IPS-20b (cell line): ENCODE measurements at regions not wholly inside any gene's neighbourhood (a gene's known extent, or its start where the extent isn't known, plus 50 kb on each side); places are given as distances from the start of the nearest gene placed in this dataset.
"Not testable (repeated sequence)": the region's sequence is repeated elsewhere in the genome, so short reads cannot be mapped to it uniquely, and the experiment has no call there.

Experiments
- H3K27ac ChIP-seq: one replicate; pipeline ENCODE4 v1.5.1; 2013; ENCODE audit warnings: low read length
- H3K27me3 ChIP-seq: 2 replicates; pipeline ENCODE4 v1.6.1; 2013; ENCODE audit warnings: mild to moderate bottlenecking, low read length, inconsistent platforms; ENCODE audit not compliant: insufficient read depth
- H3K36me3 ChIP-seq: 2 replicates; pipeline ENCODE4 v1.6.1; 2013; ENCODE audit warnings: low read depth, mild to moderate bottlenecking, inconsistent platforms, low read length, moderate library complexity; ENCODE audit not compliant: insufficient read depth
- H3K4me1 ChIP-seq: 2 replicates; pipeline ENCODE4 v1.6.1; 2013; ENCODE audit warnings: mild to moderate bottlenecking, control low read depth, inconsistent platforms, low read length, moderate library complexity; ENCODE audit not compliant: insufficient read depth
- H3K4me3 ChIP-seq: 2 replicates; pipeline ENCODE4 v1.5.1; 2013; ENCODE audit warnings: mild to moderate bottlenecking, low read length, inconsistent platforms
- H3K9ac ChIP-seq: 2 replicates; pipeline ENCODE4 v1.6.1; 2013; ENCODE audit warnings: low read depth, mild to moderate bottlenecking, inconsistent platforms, low read length, moderate library complexity
- H3K9me3 ChIP-seq: 2 replicates; pipeline ENCODE4 v1.6.1; 2013; ENCODE audit warnings: mild to moderate bottlenecking, low read depth, low read length, inconsistent platforms; ENCODE audit not compliant: insufficient read depth

DNA sequence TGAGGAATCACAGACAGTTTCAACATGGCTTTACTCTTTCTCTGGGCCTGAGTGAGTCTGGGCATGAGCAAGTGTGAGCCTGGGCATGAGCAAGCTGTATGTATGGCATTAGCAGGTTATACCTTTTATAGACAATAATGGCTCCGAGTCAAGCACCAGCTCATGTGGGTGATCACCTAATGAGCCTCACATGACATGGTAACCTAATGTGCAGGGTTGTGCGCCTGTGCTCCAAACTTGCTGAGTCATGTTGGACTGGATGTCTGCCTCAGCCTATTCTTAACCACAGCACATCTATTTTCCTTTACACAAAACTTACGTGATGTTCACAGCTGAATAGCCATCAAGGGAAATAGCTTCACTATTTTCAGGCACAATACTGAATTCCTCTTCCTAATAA is 236.2 kb upstream of the NRIP1 start:
- peaks cover 14% of the 10 kb centered on the region for H3K9me3 ChIP-seq
- no peak overlapping the region for H3K27ac ChIP-seq
- no peak overlapping the region for H3K9ac ChIP-seq
- H3K4me3 ChIP-seq = no peak overlapping the region
- no peaks in the 10 kb centered on the region for H3K4me1 ChIP-seq
- H3K36me3 ChIP-seq = no peaks in the 10 kb centered on the region
- no peaks in the 10 kb centered on the region for H3K27me3 ChIP-seq

- Histone ChIP-seq H3K9me3 (peaks cover 14% of the 10 kb centered on the region), H3K4me3 (no peak overlapping the region), H3K4me1 (no peaks in the 10 kb centered on the region), H3K27me3 (no peaks in the 10 kb centered on the region), H3K36me3 (no peaks in the 10 kb centered on the region), H3K27ac (no peak overlapping the region), H3K9ac (no peak overlapping the region)
Observed at GRCh38 chr21:15301736-15302135, 236.9 kb upstream of the NRIP1 start.

DNA sequence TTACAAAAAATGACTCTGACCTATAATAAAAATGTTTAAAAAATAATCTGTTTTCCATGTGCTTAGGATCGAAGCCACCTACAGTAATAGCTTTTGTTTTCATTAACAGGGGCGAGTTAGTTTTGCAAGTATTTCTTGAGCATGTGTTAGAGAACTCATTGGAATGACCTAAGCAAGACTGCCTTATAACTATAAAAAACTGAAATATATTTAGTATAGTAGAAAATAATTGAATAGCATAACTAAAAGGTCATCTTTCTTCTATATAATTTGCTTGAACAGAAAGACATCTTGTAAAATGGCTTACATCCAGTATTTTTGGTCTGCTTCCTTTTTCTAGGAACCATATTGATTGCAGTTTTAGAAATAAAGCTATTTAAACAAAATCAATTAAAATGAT is 241.5 kb upstream of the NRIP1 start:
- Histone ChIP-seq H3K9ac (no peak overlapping the region), H3K9me3 (peaks cover 6% of the 10 kb centered on the region; the same call in 1 of the 2 replicates), H3K4me1 (no peaks in the 10 kb centered on the region), H3K36me3 (no peaks in the 10 kb centered on the region), H3K27me3 (no peaks in the 10 kb centered on the region), H3K4me3 (no peak overlapping the region), H3K27ac (no peak overlapping the region)

DNA sequence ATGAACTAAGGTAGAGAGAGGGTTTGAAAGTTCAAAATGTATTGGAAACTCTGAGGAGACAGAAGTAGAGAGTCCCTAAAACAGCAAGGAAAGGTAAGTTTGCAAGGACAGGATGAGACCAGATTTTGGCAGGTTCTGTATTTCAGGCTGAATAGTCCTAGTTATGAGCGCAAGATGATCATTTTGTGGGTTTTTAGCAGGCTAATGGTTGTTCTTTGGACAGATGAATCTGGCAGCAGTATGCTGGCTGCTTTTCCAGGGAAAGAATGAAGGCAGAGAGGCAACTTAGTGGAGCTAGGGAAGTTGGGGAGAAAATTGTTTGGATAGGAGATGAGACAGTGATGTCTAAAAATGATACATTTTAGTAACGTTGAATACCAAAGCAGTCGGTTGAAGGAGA is 243.5 kb upstream of the NRIP1 start:
- H3K9me3 ChIP-seq = no peaks in the 10 kb centered on the region
- no peak overlapping the region for H3K9ac ChIP-seq

GRCh38 chr21:15309022-15309590 is 244.3 kb upstream of the NRIP1 start:
- Histone ChIP-seq H3K4me1 (no peaks in the 10 kb centered on the region), H3K9ac (no peak overlapping the region), H3K9me3 (no peaks in the 10 kb centered on the region), H3K4me3 (no peak overlapping the region), H3K27ac (no peak overlapping the region), H3K36me3 (no peaks in the 10 kb centered on the region), H3K27me3 (no peaks in the 10 kb centered on the region)

More for the DNA sequence above, 243.5 kb upstream of the NRIP1 start:
- Histone ChIP-seq H3K4me1 (no peaks in the 10 kb centered on the region), H3K4me3 (no peak overlapping the region), H3K27me3 (no peaks in the 10 kb centered on the region), H3K36me3 (no peaks in the 10 kb centered on the region), H3K27ac (no peak overlapping the region)

GRCh38 chr21:15309721-15310120 is 244.9 kb upstream of the NRIP1 start:
- Histone ChIP-seq H3K27me3 (no peaks in the 10 kb centered on the region), H3K9me3 (no peaks in the 10 kb centered on the region), H3K36me3 (no peaks in the 10 kb centered on the region), H3K9ac (no peak overlapping the region), H3K27ac (no peak overlapping the region), H3K4me1 (no peaks in the 10 kb centered on the region), H3K4me3 (no peak overlapping the region)

- no peak overlapping the region for H3K9ac ChIP-seq
- no peaks in the 10 kb centered on the region for H3K4me1 ChIP-seq
- H3K27ac ChIP-seq = no peak overlapping the region
- no peaks in the 10 kb centered on the region for H3K9me3 ChIP-seq
- H3K4me3 ChIP-seq = no peak overlapping the region
- no peaks in the 10 kb centered on the region for H3K36me3 ChIP-seq
- H3K27me3 ChIP-seq = no peaks in the 10 kb centered on the region
Observed at GRCh38 chr21:15311510-15311909, 246.7 kb upstream of the NRIP1 start.

- H3K27ac ChIP-seq, H3K9ac ChIP-seq, H3K27me3 ChIP-seq, H3K9me3 ChIP-seq, H3K4me3 ChIP-seq, H3K36me3 ChIP-seq, H3K4me1 ChIP-seq: not testable (repeated sequence)
Observed at GRCh38 chr21:15317034-15317433, 252.2 kb upstream of the NRIP1 start.

DNA sequence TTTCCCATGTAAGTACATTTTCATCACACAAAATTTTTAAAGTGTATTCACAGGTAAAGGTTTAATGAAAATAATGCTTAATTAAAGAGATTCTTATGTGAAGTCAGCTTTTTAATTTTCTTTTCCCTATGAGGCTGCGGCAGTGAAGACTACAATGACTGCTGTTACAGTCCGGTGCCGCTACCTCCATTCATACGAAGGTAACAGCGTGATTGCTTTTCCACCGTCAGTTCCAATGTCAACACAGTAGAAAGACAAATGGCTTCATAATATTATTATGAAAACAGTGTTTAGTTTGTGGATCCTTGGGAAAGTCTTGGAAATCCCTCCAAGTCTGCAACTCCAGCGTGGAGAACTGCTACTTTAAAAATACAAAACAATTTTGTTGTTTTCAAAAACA is 254.9 kb upstream of the NRIP1 start:
- Histone ChIP-seq H3K36me3 (no peaks in the 10 kb centered on the region), H3K9ac (no peak overlapping the region), H3K27ac (no peak overlapping the region), H3K4me1 (no peaks in the 10 kb centered on the region), H3K4me3 (no peak overlapping the region), H3K27me3 (no peaks in the 10 kb centered on the region), H3K9me3 (peaks cover 4% of the 10 kb centered on the region; the same call in 1 of the 2 replicates)

DNA sequence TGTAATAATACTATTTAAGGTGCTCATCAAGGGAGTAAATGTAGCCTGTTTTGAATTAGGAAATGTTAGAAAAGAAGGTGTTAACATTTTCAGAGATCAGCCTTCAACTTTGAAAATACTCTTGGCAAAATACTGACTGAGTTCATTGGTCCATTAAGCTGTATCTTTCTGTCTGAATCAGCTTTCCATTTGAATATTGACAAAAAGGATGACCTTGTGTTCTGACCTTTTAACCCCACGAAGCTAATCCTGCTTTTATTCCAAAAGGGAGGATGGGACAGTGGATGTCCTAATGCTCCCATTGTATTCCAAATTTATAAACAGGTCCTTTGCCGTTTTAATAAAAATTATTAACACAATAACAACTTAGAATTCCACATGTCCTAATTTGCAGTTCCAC is 259.7 kb upstream of the NRIP1 start:
- Histone ChIP-seq H3K27ac (no peak overlapping the region), H3K4me1 (no peaks in the 10 kb centered on the region), H3K9me3 (no peaks in the 10 kb centered on the region), H3K36me3 (no peaks in the 10 kb centered on the region), H3K4me3 (no peak overlapping the region), H3K9ac (no peak overlapping the region), H3K27me3 (no peaks in the 10 kb centered on the region)

DNA sequence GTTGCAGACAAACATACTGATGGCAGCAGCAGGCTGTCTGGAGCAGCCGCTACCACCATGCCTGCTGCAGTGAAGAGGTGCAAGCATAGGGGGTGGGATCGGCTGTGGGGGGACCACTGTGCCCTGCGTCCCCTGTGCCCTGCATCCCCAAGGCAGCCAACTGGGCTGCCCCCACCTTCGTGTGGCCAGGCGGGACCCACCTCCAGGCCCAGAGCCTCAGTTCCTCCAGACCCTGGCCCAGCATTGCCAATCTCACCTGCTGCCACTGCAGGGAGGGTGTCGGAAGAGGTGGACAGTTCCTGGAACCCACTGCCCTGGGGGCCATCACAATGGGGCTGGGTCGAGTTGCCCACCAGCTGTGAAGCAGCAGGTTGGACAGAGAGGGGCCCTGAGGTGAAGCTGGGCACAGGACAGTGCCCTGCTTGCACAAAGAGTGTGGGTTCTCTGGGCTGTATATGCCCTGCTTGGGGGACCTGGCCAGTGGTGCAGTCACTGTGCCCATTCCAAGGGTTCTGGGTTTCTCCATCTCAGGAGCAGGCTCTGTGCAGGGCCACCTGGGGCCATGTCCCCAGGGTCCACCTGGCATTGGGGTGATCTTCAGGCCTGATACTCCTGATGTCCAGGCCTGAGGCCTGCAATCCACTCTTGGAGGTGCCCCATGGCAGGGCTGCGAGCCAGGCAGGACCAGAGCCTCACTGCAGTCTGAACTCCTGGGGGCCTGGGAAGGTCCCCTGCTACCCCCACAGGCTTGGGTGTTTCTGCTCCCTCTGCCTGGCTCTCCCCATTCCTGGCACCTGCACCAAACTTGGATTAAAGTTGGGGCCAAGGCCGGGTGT is 261.4 kb upstream of the NRIP1 start:
- no peak overlapping the region for H3K27ac ChIP-seq
- H3K4me3 ChIP-seq = no peak overlapping the region
- no peaks in the 10 kb centered on the region for H3K9me3 ChIP-seq
- no peaks in the 10 kb centered on the region for H3K27me3 ChIP-seq
- no peaks in the 10 kb centered on the region for H3K36me3 ChIP-seq
- no peak overlapping the region for H3K9ac ChIP-seq
- no peaks in the 10 kb centered on the region for H3K4me1 ChIP-seq

DNA sequence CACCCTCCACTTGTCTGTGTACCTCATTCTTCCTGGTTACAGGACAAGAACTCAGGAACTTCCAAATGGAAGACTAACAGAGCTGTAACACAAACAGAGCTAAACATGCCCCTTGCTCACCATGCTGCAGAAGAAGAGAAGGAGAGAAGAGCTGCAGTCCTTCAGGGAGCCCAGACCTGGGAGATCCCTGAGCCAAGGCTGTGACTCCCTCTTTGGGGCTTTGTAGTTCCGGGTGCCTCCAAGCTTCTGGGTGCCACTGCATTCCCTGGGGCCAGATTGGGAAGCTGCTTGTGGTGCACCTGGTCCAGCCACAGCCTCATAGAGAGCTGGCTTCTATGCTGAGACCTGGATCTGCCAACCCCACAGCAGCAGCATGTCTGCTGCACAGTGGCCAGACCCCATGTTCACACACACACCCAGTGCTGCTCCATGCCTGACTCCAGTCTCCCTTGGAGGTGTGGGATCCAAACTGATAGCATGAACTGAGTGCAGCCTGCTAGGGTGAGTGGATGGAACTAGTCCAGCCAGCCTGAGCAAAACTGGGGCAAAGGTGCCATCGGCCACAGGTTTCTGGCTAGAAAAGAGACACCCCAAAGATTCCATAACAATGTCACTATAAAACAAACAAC is 263.0 kb upstream of the NRIP1 start:
- no peak overlapping the region for H3K4me3 ChIP-seq
- H3K4me1 ChIP-seq = no peaks in the 10 kb centered on the region
- no peaks in the 10 kb centered on the region for H3K9me3 ChIP-seq
- no peak overlapping the region for H3K27ac ChIP-seq
- H3K36me3 ChIP-seq = no peaks in the 10 kb centered on the region
- no peak overlapping the region for H3K9ac ChIP-seq
- no peaks in the 10 kb centered on the region for H3K27me3 ChIP-seq
